ENCODE measurements at regions not wholly inside any gene's neighbourhood (a gene's known extent, or its start where the extent isn't known, plus 50 kb on each side); places are given as distances from the start of the nearest gene placed in this dataset.

- ChIA-PET POLR2A (no interaction called here), CTCF (ENCODE audit: low intra/inter-chr PET ratio, low total read pairs) (no interaction called here)
- Histone ChIP-seq H3K9ac (ENCODE audit: insufficient read depth, low read depth, low read length) (no peak overlapping the region), H3K79me2 (ENCODE audit: insufficient read depth, low read length) (no peaks in the 10 kb centered on the region), H3K4me1 (ENCODE audit: insufficient read depth, low read length) (no peaks in the 10 kb centered on the region), H3K36me3 (replicated peaks in 1 of 2; ENCODE audit: control insufficient read depth in 1 of 2, insufficient read depth in 2 of 2, low read length in 2 of 2) (no peaks in the 10 kb centered on the region), H3K9me3 (ENCODE audit: low read length) (peaks cover 8% of the 10 kb centered on the region; the same call in 1 of the 2 replicates), H3K27me3 (ENCODE audit: control insufficient read depth in 1 of 2, insufficient read depth in 2 of 2, low read length in 2 of 2) (no peaks in the 10 kb centered on the region), H4K20me1 (ENCODE audit: insufficient read depth, low read length) (no peaks in the 10 kb centered on the region), H3K4me2 (ENCODE audit: low read depth, low read length) (no peak overlapping the region), H3K4me3 (replicated peaks in 1 of 3; ENCODE audit: insufficient read depth in 1 of 3, low read depth in 2 of 3, low read length in 3 of 3) (no peak overlapping the region), H3K27ac (ENCODE audit: extremely low read length, insufficient read depth, low read length) (no peak overlapping the region), H2AFZ (ENCODE audit: low read length) (no peak overlapping the region)
- in situ Hi-C loops (cut with HindIII; ENCODE audit: extremely low pct_ligation_motif_present, low pct_unique_long_range_greater_than_20kb), result no loop called here
- no TSS peak for BruUV-seq (replicated peaks)
- ATAC-seq (no peak), FAIRE-seq (no peak), DNase-seq (ENCODE audit: low spot score) (no peak)
- 0% methylated on average over 1 of the region's 1 CpG for WGBS (ENCODE audit: low lambda C conversion rate)
- intact Hi-C loops (cut with micrococcal nuclease; ENCODE audit: unreplicated experiment), result no loop called here
- TF ChIP-seq MXI1 (IDR thresholded peaks at IDR 0.05; ENCODE audit: borderline replicate concordance, low read depth, low read length) (no peak), ZNF160 (CRISPR knock-in tag; IDR thresholded peaks at IDR 0.05) (0 out of 2 replicates have a peak, but pooled peaks have one; percentile 45)
Observed at GRCh38 chr2:156769802-156770201, 333.6 kb downstream of the GPD2 start.

DNA sequence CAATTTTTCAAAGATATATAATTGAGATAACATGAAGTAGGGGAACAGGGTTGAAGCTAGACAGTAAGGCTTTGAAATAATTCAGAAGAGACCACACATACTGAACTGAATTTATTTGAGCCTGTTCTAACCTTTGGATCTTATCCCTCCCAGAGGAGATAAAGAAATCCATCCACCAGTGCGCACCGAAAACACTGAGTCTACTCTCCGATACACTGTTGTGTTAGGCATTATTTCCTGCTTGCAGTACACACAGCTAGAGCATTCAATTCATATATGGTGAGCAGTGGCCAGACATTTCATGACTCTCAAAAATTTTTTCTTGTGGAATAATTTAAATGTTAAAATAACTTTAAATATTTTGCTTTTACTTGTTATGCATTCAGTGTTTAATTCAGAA, 342.7 kb downstream of the GPD2 start:
- no peaks in the 10 kb centered on the region for H3K4me1 ChIP-seq (ENCODE audit: insufficient read depth, low read length)
- no peak overlapping the region for H3K4me3 ChIP-seq (replicated peaks in 1 of 3; ENCODE audit: insufficient read depth in 1 of 3, low read depth in 2 of 3, low read length in 3 of 3)
- no peaks in the 10 kb centered on the region for H3K27me3 ChIP-seq (ENCODE audit: control insufficient read depth in 1 of 2, insufficient read depth in 2 of 2, low read length in 2 of 2)
- no TSS peak for BruUV-seq (replicated peaks)
- TF ChIP-seq RCOR2 (CRISPR knock-in tag; IDR thresholded peaks at IDR 0.05) (no peak), ZNF549 (CRISPR knock-in tag; IDR thresholded peaks at IDR 0.05) (no peak)
- no peak overlapping the region for H3K4me2 ChIP-seq (ENCODE audit: low read depth, low read length)
- ChIA-PET POLR2A (no interaction called here), CTCF (ENCODE audit: low intra/inter-chr PET ratio, low total read pairs) (no interaction called here)
- peaks cover 10% of the 10 kb centered on the region; the same call in 1 of the 2 replicates for H3K9me3 ChIP-seq (ENCODE audit: low read length)
- DNase-seq (ENCODE audit: low spot score) (no peak), FAIRE-seq (no peak), ATAC-seq (no peak)
- no peak overlapping the region for H3K27ac ChIP-seq (ENCODE audit: extremely low read length, insufficient read depth, low read length)
- in situ Hi-C loops (cut with HindIII; ENCODE audit: extremely low pct_ligation_motif_present, low pct_unique_long_range_greater_than_20kb), result no loop called here
- no peaks in the 10 kb centered on the region for H3K36me3 ChIP-seq (replicated peaks in 1 of 2; ENCODE audit: control insufficient read depth in 1 of 2, insufficient read depth in 2 of 2, low read length in 2 of 2)
- intact Hi-C loops (cut with micrococcal nuclease; ENCODE audit: unreplicated experiment), result no loop called here
- no peaks in the 10 kb centered on the region for H3K79me2 ChIP-seq (ENCODE audit: insufficient read depth, low read length)
- WGBS (ENCODE audit: low lambda C conversion rate), result 47% methylated on average over 3 of the region's 3 CpGs
- H4K20me1 ChIP-seq (ENCODE audit: insufficient read depth, low read length), result no peaks in the 10 kb centered on the region
- no peak overlapping the region for H2AFZ ChIP-seq (ENCODE audit: low read length)
- no peak overlapping the region for H3K9ac ChIP-seq (ENCODE audit: insufficient read depth, low read depth, low read length)

All from HepG2 (cell line).